BE2C (cell line): ENCODE measurements at regions not wholly inside any gene's neighbourhood (a gene's known extent, or its start where the extent isn't known, plus 50 kb on each side); places are given as distances from the start of the nearest gene placed in this dataset.
"Not testable (repeated sequence)": the region's sequence is repeated elsewhere in the genome, so short reads cannot be mapped to it uniquely, and the experiment has no call there.

ENCODE experiments used
- DNase-seq: peaks from one replicate; pipeline ENCODE4 v3.0.0-alpha.2; 2020
- H3K27me3 ChIP-seq: fragments of 250-450 bp; sonication (Bioruptor Pico); 2 replicates; pipeline ENCODE4 v1.5.1; 2020; ENCODE audit warnings: mild to moderate bottlenecking
- H3K36me3 ChIP-seq: fragments of 250-450 bp; sonication (Bioruptor Pico); 2 replicates; pipeline ENCODE4 v1.5.1; 2020; ENCODE audit warnings: mild to moderate bottlenecking
- H3K4me1 ChIP-seq: fragments of 250-450 bp; sonication (Bioruptor Pico); 2 replicates; pipeline ENCODE4 v1.5.1; 2020
- H3K4me3 ChIP-seq: 2 replicates; pipeline ENCODE4 v1.5.1; 2011; ENCODE audit warnings: low read depth, low read length
- H3K9me3 ChIP-seq: fragments of 250-450 bp; sonication (Bioruptor Pico); 2 replicates; pipeline ENCODE4 v1.5.1; 2020
- TF ChIP-seq, protein P1 (sequence below): IDR thresholded peaks from 2 replicates; pipeline ENCODE4 v1.5.1; 2012; ENCODE audit warnings: mild to moderate bottlenecking, low read depth, low read length

DNA sequence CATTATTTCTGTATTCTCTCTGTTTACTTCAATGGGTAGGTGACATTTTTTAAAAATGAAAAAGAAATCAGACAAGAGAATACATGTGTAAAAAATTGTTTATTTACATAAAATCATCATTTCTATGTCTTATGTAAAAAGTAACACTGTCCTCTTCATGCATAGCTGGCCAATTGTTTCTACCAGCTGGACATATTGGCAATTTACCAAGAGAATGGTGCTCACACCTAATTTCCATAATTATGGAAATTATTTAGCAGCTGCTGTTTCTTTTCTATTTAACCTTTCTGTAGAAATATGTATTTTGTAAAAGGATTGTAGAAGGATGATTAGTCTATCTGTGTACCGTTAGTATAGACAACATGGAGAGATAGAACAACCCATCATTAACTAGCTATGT is 791.9 kb downstream of the TRIB2 start:
- Histone ChIP-seq H3K36me3 (peaks cover 13% of the 10 kb centered on the region), H3K9me3 (no peaks in the 10 kb centered on the region), H3K4me1 (no peaks in the 10 kb centered on the region), H3K4me3 (no peak overlapping the region), H3K27me3 (no peaks in the 10 kb centered on the region)
- no peak for DNase-seq
- TF ChIP-seq, protein P1, sequence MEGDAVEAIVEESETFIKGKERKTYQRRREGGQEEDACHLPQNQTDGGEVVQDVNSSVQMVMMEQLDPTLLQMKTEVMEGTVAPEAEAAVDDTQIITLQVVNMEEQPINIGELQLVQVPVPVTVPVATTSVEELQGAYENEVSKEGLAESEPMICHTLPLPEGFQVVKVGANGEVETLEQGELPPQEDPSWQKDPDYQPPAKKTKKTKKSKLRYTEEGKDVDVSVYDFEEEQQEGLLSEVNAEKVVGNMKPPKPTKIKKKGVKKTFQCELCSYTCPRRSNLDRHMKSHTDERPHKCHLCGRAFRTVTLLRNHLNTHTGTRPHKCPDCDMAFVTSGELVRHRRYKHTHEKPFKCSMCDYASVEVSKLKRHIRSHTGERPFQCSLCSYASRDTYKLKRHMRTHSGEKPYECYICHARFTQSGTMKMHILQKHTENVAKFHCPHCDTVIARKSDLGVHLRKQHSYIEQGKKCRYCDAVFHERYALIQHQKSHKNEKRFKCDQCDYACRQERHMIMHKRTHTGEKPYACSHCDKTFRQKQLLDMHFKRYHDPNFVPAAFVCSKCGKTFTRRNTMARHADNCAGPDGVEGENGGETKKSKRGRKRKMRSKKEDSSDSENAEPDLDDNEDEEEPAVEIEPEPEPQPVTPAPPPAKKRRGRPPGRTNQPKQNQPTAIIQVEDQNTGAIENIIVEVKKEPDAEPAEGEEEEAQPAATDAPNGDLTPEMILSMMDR: no peak

DNA sequence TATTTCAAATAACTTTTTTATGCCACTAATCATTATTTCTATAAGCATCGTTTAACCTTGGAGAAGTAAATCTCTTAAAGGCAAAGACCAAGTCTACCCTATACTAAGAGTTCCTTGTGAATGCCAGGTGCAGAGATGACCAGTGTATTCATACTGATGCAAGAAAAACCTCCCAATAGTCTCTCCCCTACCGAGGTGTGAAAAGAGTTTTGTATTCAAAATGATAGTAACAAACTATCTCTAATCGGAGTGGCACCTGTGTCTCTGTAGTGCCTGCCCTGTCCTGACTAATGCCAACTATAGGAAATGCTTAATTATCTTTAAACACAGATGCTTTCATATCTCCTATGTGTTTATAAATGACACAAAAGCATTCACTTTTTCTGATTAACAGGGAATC is 798.5 kb downstream of the TRIB2 start:
- H3K4me1 ChIP-seq: no peaks in the 10 kb centered on the region

DNA sequence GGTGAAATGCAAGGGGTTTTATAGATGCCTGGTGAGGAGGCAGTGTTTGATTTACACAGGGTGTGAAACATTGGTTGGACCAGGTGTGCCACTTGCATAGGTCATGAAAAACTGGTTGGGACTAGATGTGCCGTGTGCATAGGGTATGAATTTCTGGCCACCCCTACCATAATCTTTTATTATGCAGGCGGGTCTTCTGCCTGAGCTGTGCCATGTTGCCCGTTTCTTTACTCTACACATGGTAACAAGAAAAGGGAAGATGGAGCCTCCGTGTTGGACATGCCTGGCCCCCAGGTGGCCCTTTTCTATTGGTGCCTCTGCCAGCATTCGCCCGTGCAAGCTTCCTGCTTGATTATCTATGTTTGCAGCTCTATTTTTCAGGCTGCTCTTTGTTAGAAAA is 805.4 kb downstream of the TRIB2 start:
- Histone ChIP-seq H3K4me1 (peaks cover 7% of the 10 kb centered on the region), H3K9me3 (peaks cover 5% of the 10 kb centered on the region), H3K27me3 (no peaks in the 10 kb centered on the region), H3K36me3 (peaks cover 79% of the 10 kb centered on the region), H3K4me3 (no peak overlapping the region)
- no peak for DNase-seq
- TF ChIP-seq, protein P1: no peak

More for the DNA sequence above, 798.5 kb downstream of the TRIB2 start:
- peaks cover 4% of the 10 kb centered on the region; the same call in 1 of the 2 replicates for H3K9me3 ChIP-seq
- no peaks in the 10 kb centered on the region for H3K27me3 ChIP-seq
- H3K4me3 ChIP-seq: no peak overlapping the region
- no peak for DNase-seq
- TF ChIP-seq, protein P1: no peak
- peaks cover 36% of the 10 kb centered on the region for H3K36me3 ChIP-seq

DNA sequence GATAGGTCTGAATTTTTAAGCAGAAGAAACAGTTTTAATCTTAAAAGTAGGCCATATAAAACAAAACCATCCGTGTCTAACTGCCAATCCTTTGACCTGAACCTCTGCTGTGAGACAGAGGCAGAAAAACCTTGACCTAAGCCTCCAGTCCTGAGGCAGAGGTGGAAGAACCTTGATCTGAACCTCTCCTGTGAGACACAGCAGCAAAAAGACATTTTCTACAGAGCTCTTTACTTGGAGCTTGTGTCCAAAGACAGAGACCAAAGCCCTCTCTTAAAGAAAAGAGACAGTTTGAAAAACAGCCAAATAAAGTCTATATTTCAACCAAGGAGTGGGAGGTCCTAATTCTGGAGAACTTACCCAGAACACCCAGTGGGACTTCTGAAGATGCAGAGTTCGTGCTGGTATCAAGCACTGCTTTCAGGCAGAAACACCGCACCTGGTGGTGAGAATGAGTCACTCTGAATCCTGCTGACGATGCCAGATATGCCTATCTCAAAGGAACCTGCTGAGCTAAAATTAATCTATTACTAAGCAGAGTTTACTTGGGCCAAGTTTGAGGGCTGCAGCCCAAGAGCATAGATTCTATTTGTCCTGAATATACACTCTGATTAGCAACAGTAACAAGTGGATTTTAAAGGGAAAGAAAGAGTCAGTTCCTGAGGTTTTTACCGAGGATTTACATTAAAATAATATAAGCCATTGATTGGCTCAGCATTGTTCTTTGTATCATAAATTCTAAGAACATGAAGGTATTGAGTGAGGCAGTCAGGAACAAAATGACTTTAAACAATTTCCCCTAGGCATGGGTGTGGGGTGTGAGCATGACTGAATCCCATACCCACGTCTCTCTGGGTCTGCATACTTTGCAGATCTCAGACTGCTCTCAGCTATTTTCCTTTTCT is 806.4 kb downstream of the TRIB2 start:
- DNase-seq: no peak
- H3K4me3 ChIP-seq: no peak overlapping the region
- peaks cover 79% of the 10 kb centered on the region for H3K36me3 ChIP-seq
- no peaks in the 10 kb centered on the region for H3K27me3 ChIP-seq
- H3K9me3 ChIP-seq: peaks cover 5% of the 10 kb centered on the region
- peaks cover 7% of the 10 kb centered on the region for H3K4me1 ChIP-seq
- TF ChIP-seq, protein P1: peak; percentile 14; the same call in 1 of the 2 replicates

DNA sequence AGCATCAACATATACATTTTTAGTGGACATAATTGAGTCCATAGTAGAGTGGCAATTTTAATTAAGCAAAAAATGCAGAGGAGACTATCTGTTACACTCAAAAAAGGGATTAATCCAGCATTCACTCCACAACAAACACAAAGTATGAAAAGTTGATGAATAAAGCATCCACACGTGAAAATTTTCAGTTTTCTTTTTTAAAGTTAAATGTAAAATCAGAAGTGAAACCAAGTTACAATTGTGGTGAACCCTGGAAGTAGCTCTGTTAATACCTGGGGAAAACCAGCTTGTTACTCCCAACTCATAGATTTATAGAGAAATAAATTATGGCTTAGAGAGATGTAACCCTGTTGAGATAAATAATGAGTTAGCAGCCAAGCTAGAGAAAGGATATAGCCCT is 807.8 kb downstream of the TRIB2 start:
- Histone ChIP-seq H3K36me3 (peaks cover 73% of the 10 kb centered on the region), H3K4me1 (peaks cover 7% of the 10 kb centered on the region), H3K27me3 (no peaks in the 10 kb centered on the region), H3K9me3 (peaks cover 5% of the 10 kb centered on the region), H3K4me3 (no peak overlapping the region)
- no peak for DNase-seq
- TF ChIP-seq, protein P1: no peak

DNA sequence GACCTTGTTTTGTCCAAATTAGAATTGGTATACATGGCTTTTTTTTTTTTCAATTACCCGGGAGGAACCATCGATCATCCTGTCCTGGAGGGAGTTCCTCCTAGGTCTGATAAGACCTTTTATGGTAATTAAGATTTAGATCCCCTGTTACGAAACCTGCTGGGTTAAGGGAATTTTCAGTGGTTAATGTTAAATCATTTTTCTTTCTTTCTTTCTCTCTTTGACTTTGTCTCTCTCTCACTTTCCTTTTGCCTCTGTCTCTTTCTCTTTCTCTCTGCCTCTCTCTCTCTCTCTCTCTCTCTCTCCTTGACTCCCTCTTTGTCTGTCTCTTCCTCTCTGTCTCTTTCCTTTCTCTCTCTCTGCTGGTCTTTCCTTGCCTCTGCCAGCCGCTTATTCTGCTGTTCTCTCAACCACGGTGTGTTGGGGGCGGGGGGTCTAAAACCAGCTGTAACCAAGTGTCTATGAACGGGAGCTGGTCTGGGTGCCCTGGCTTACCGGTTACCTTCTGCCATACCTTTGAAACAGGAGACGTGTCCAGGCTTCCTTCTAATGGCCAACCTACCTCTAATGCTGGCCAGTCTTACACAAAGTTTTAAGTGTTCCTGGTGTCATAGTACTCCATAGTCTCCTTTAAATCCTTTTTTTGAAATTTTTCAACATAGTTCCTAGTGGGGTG is 815.1 kb downstream of the TRIB2 start:
- peak overlapping the region; percentile 72 for H3K4me3 ChIP-seq
- not testable (repeated sequence) for H3K9me3 ChIP-seq, H3K4me1 ChIP-seq, H3K36me3 ChIP-seq, H3K27me3 ChIP-seq
- DNase-seq: peak; percentile 64

DNA sequence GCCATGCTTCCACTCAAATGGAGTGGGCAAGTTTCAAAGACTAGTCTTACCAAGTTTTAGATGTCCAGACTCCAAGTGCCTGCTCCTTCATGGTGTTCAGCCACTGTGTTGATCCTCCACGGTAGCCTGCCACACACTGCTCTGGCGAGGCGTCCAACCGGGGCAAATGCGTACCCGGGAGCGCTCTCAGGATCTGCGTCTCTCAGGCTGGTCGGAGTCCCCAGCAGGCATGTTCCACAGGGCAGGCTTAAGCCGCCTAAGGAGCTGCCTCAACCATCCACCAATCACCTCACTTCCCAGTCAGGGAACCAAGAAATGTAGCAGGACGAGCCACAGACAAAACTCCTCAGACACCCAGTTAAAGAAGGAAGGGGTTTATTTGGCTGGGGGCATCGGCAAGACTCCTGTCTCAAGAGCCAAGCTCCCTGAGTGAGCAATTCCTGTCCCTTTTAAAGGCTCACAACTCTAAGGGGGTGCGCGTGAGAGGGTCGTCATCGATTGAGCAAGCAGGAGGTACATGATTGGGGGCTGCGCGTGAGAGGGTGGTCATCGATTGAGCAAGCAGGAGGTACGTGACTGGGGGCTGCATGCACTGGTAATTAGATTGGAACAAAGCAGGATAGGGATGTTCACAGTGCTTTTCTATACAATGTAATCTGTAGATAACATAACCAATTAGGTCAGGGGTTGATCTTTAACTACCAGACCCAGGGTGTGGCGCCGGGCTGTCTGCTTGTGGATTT is 816.2 kb downstream of the TRIB2 start:
- not testable (repeated sequence) for H3K9me3 ChIP-seq
- peak; percentile 80 for DNase-seq

More for the DNA sequence above, 816.2 kb downstream of the TRIB2 start:
- peak overlapping the region; percentile 72 for H3K4me3 ChIP-seq
- not testable (repeated sequence) for H3K36me3 ChIP-seq, H3K27me3 ChIP-seq
- peaks cover 14% of the 10 kb centered on the region for H3K4me1 ChIP-seq
